Prostate gland (tissue), 2 donors: ENCODE measurements at regions not wholly inside any gene's neighbourhood (a gene's known extent, or its start where the extent isn't known, plus 50 kb on each side); places are given as distances from the start of the nearest gene placed in this dataset.

Experiments used
- DNase-seq: peaks from one replicate; pipeline ENCODE4 v3.0.0-alpha.2; 2019; ENCODE audit warnings: low spot score
- H3K27ac ChIP-seq, 2 donors: fragments of 200-600 bp; sonication (generic); 2 replicates each; pipeline ENCODE4 v1.5.1; 2017 to 2019
- H3K27me3 ChIP-seq: fragments of 200-600 bp; sonication (generic); replicated peaks from 2 replicates; pipeline ENCODE4 v1.5.1; 2019; ENCODE audit not compliant: insufficient read depth
- H3K36me3 ChIP-seq, 2 donors: fragments of 200-600 bp; sonication (generic); 1 replicate in 1 of 2; 2 replicates in 1 of 2; pipeline versions ENCODE4 v1.5.1 to v1.8.1; 2017 to 2019
- H3K4me1 ChIP-seq: fragments of 200-600 bp; sonication (generic); replicated peaks from 2 replicates; pipeline ENCODE4 v1.5.1; 2019
- H3K4me3 ChIP-seq, 2 donors: fragments of 200-600 bp; sonication (generic); 2 replicates each; pipeline ENCODE4 v1.5.1; 2017 to 2019
- H3K9me3 ChIP-seq: fragments of 200-600 bp; sonication (generic); 2 replicates; pipeline ENCODE4 v1.5.1; 2017
- POLR2A ChIP-seq: fragments of 450-650 bp; IDR thresholded peaks from one replicate; pipeline ENCODE4 v1.6.1; 2016; ENCODE audit warnings: antibody characterized with exemption, mild to moderate bottlenecking
- POLR2AphosphoS5 ChIP-seq: sonication (generic); formaldehyde crosslinking; IDR thresholded peaks from one replicate; pipeline ENCODE4 v1.6.1; 2017; ENCODE audit warnings: antibody characterized with exemption
- WGBS: methylation state at CpG from one replicate; pipeline ENCODE4 v1.1.5; 2018; 5-methylcytosine and 5-hydroxymethylcytosine counted together
- intact Hi-C: fragments of 100-400 bp; cut with DNase I; formaldehyde crosslinking; loops from one replicate; pipeline ENCODE4 v1.14.2; 2022
- TF ChIP-seq, protein P1 (sequence below), 4 experiments: fragments of 200-600 bp in 2 of 4; fragments of 450-650 bp in 2 of 4; sonication (generic) in 2 of 4; IDR thresholded peaks; 1 replicate in 3 of 4; 2 replicates in 1 of 4; pipeline ENCODE4 v1.5.1; 2016 to 2019; ENCODE audit warnings: antibody characterized with exemption in 4 of 4, mild to moderate bottlenecking in 2 of 4, moderate library complexity in 2 of 4

DNA sequence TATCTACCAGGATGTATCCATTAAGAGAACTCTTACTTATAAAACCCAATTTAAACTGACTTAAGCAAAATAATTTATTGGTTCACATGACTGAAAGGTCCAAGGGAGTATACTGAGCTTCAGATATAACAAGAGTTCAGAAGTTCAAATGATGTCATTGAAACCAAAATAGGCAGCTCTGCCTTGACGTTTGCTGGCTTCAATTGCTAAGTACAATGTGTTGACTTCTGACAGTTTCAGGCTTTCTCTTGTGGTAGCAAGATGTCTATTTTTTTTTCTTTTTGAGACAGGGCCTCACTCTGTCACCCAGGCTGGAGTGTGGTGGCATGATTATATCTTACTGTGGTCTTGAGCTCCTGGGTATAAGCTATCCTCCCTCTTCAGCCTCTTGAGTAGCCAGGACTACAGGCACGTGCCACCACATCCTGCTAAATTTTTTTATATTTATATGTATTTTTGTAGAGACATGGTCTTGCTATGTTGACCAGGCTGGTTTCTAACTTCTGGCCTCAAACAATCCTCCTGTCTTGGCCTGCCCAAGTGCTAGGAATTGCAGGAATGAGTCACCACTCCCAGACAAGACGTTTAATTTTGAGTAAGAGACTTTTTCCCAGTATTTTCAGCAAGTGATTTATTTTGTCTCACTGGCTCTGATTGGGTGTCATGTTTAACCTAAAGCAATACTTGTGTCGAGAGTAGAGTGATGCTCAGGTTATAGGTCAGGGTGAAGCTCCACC is 184.8 kb downstream of the NR4A2 start:
- no peaks in the 10 kb centered on the region for H3K9me3 ChIP-seq
- intact Hi-C loops = no loop called here
- no peak overlapping the region for H3K27ac ChIP-seq
- no peaks in the 10 kb centered on the region for H3K36me3 ChIP-seq
- no peaks in the 10 kb centered on the region for H3K27me3 ChIP-seq
- TF ChIP-seq POLR2AphosphoS5 = no peak
- TF ChIP-seq, protein P1, sequence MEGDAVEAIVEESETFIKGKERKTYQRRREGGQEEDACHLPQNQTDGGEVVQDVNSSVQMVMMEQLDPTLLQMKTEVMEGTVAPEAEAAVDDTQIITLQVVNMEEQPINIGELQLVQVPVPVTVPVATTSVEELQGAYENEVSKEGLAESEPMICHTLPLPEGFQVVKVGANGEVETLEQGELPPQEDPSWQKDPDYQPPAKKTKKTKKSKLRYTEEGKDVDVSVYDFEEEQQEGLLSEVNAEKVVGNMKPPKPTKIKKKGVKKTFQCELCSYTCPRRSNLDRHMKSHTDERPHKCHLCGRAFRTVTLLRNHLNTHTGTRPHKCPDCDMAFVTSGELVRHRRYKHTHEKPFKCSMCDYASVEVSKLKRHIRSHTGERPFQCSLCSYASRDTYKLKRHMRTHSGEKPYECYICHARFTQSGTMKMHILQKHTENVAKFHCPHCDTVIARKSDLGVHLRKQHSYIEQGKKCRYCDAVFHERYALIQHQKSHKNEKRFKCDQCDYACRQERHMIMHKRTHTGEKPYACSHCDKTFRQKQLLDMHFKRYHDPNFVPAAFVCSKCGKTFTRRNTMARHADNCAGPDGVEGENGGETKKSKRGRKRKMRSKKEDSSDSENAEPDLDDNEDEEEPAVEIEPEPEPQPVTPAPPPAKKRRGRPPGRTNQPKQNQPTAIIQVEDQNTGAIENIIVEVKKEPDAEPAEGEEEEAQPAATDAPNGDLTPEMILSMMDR (IDR thresholded peaks at IDR 0.05) = no peak
- no peak for TF ChIP-seq POLR2A
- no peak overlapping the region for H3K4me3 ChIP-seq
- 35% methylated on average over 4 of the region's 4 CpGs for WGBS
- no peaks in the 10 kb centered on the region for H3K4me1 ChIP-seq
- DNase-seq = no peak

DNA sequence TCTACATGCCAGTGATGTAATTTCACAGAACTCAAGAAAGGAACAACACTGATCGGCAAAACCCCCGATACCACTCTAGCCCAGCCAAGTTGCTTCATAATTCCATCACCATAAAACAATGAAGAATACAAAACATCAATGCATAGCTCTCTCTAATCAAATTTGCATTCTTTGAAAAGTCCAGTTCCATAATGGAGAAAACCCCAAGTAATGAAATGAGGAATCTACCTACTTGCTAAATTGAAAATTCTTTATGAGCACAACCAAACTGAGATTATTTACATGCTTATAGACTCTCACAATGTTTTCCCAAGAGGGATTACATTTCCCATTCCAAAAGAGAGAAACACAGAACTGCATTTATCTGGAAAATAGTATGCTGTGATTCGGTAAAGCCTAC is 186.5 kb downstream of the NR4A2 start:
- no peak overlapping the region for H3K4me3 ChIP-seq
- intact Hi-C loops = no loop called here
- H3K4me1 ChIP-seq = no peaks in the 10 kb centered on the region
- H3K27ac ChIP-seq = no peak overlapping the region
- WGBS = 95% methylated on average over 3 of the region's 3 CpGs
- TF ChIP-seq POLR2AphosphoS5 = no peak
- TF ChIP-seq POLR2A = no peak
- TF ChIP-seq, protein P1 (IDR thresholded peaks at IDR 0.05) = no peak
- DNase-seq = no peak
- no peaks in the 10 kb centered on the region for H3K36me3 ChIP-seq
- no peaks in the 10 kb centered on the region for H3K27me3 ChIP-seq
- H3K9me3 ChIP-seq = no peaks in the 10 kb centered on the region

DNA sequence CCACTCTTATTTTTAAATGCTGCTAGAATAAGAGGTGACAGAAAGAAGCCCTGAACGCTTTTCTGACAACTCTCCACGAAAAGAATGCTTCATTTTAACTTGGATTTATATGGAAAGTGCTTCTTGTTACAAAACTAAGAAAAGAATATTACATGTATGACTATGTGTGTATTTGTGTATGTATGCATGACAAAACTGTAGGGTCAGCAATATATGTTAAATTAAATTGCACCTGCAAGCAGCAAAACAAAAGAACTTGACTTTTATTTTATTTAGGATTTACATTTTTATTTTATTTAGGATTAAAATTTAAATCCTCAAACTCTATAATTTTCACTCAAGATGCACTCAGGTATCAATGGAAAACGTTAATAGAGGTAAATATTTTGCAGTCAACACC is 187.1 kb downstream of the NR4A2 start:
- H3K27ac ChIP-seq = no peak overlapping the region
- H3K27me3 ChIP-seq = no peaks in the 10 kb centered on the region
- H3K36me3 ChIP-seq = no peaks in the 10 kb centered on the region
- no peak for TF ChIP-seq POLR2A
- no peak for TF ChIP-seq POLR2AphosphoS5
- TF ChIP-seq, protein P1 (IDR thresholded peaks at IDR 0.05) = no peak
- H3K4me3 ChIP-seq = no peak overlapping the region
- no peaks in the 10 kb centered on the region for H3K4me1 ChIP-seq
- DNase-seq = no peak
- 85% methylated on average over 3 of the region's 3 CpGs for WGBS
- no peaks in the 10 kb centered on the region for H3K9me3 ChIP-seq
- intact Hi-C loops = no loop called here

DNA sequence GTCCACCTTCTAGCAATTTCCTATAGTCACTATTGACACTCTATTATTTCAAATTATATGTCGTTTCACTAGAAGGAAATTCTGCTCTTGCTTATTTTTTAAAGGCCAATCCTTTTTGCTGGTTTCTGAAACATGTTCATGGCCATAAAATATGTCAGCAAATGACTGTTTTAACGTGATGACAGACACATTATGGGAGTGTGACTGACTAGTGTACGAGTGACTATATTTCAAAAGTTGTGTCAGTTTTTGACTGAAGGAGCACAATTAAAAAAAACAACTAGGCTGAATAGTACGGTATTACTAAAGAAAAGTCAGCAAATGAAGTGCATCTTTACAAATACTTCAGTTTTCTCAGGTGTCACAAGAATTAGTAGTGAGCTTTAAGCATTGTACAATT is 196.0 kb downstream of the NR4A2 start:
- no peaks in the 10 kb centered on the region for H3K36me3 ChIP-seq
- TF ChIP-seq POLR2A = no peak
- TF ChIP-seq POLR2AphosphoS5 = no peak
- TF ChIP-seq, protein P1 (IDR thresholded peaks at IDR 0.05) = no peak
- H3K27ac ChIP-seq = no peak overlapping the region
- no peak overlapping the region for H3K4me3 ChIP-seq
- intact Hi-C loops = no loop called here
- WGBS = 73% methylated on average over 4 of the region's 4 CpGs
- H3K27me3 ChIP-seq = no peaks in the 10 kb centered on the region
- DNase-seq = no peak
- no peaks in the 10 kb centered on the region for H3K4me1 ChIP-seq
- H3K9me3 ChIP-seq = no peaks in the 10 kb centered on the region

DNA sequence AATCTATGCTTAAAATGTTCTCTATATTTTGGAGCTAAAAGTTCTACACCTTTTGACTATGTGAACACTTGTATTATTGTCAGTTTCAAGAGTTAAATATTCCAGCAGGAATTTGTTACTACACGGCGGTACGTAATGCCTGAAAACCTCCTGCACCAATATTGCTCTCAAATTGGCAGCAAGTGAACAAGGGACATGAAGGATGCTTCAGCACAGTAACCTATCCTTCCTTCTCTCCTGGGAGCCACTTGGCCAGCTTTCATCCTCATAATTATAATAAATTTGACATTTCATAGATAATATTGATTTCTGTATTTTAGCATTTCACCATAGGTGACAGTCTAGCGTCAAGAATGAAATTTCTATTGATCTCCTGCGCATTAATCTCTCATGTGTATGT is 197.6 kb downstream of the NR4A2 start:
- H3K9me3 ChIP-seq = no peaks in the 10 kb centered on the region
- TF ChIP-seq, protein P1 (IDR thresholded peaks at IDR 0.05) = no peak
- no peak for TF ChIP-seq POLR2AphosphoS5
- TF ChIP-seq POLR2A = no peak
- H3K4me1 ChIP-seq = no peaks in the 10 kb centered on the region
- no peak for DNase-seq
- H3K27ac ChIP-seq = no peak overlapping the region
- H3K27me3 ChIP-seq = no peaks in the 10 kb centered on the region
- intact Hi-C loops = no loop called here
- H3K36me3 ChIP-seq = no peaks in the 10 kb centered on the region
- H3K4me3 ChIP-seq = no peak overlapping the region
- 78% methylated on average over 5 of the region's 5 CpGs for WGBS
